PC-3 (cell line): ENCODE measurements at regions not wholly inside any gene's neighbourhood (a gene's known extent, or its start where the extent isn't known, plus 50 kb on each side); places are given as distances from the start of the nearest gene placed in this dataset.

Experiments used
- EZH2 ChIP-seq: fragments of 300-600 bp; sonication (generic); IDR thresholded peaks from one replicate; pipeline ENCODE4 v1.6.1; 2017; ENCODE audit warnings: antibody characterized with exemption, mild to moderate bottlenecking, low read length; ENCODE audit not compliant: unreplicated experiment
- TF ChIP-seq, protein P1 (sequence below): fragments of 300-600 bp; sonication (generic); conservative IDR thresholded peaks from 2 replicates; pipeline ENCODE4 v1.5.1; 2017; ENCODE audit warnings: antibody characterized with exemption, low read depth, mild to moderate bottlenecking, low read length

DNA sequence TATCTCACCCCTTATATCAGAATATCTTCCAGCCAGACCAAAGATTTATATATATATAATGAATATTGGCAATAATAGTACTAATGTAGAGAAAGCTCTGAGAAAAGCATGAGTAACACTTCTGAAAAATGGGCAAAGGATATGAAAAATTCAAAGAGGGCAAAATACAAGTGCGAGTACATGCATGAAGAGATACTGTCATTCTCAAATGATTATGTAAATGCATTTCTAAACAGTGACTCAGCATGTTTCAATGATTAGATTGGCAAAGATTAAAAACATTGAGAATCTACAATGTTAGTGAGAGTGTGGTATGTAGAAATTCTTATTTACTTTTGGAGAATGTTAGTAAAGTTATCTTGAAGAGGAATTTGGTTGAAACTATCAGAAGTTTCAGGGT lies 118.3 kb upstream of the NEDD4L start:
- TF ChIP-seq, protein P1, sequence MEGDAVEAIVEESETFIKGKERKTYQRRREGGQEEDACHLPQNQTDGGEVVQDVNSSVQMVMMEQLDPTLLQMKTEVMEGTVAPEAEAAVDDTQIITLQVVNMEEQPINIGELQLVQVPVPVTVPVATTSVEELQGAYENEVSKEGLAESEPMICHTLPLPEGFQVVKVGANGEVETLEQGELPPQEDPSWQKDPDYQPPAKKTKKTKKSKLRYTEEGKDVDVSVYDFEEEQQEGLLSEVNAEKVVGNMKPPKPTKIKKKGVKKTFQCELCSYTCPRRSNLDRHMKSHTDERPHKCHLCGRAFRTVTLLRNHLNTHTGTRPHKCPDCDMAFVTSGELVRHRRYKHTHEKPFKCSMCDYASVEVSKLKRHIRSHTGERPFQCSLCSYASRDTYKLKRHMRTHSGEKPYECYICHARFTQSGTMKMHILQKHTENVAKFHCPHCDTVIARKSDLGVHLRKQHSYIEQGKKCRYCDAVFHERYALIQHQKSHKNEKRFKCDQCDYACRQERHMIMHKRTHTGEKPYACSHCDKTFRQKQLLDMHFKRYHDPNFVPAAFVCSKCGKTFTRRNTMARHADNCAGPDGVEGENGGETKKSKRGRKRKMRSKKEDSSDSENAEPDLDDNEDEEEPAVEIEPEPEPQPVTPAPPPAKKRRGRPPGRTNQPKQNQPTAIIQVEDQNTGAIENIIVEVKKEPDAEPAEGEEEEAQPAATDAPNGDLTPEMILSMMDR, result no peak
- TF ChIP-seq EZH2, result no peak
